HG03066 (cell line): ENCODE measurements at regions not wholly inside any gene's neighbourhood (a gene's known extent, or its start where the extent isn't known, plus 50 kb on each side); places are given as distances from the start of the nearest gene placed in this dataset.
"Not testable (repeated sequence)": the region's sequence is repeated elsewhere in the genome, so short reads cannot be mapped to it uniquely, and the experiment has no call there.

Source experiments
- ATAC-seq: cut with Tn5 transposase; IDR thresholded peaks from one replicate; pipeline ENCODE4 v1.9.1; 2021; ENCODE audit warnings: low read depth; ENCODE audit not compliant: unreplicated experiment

DNA sequence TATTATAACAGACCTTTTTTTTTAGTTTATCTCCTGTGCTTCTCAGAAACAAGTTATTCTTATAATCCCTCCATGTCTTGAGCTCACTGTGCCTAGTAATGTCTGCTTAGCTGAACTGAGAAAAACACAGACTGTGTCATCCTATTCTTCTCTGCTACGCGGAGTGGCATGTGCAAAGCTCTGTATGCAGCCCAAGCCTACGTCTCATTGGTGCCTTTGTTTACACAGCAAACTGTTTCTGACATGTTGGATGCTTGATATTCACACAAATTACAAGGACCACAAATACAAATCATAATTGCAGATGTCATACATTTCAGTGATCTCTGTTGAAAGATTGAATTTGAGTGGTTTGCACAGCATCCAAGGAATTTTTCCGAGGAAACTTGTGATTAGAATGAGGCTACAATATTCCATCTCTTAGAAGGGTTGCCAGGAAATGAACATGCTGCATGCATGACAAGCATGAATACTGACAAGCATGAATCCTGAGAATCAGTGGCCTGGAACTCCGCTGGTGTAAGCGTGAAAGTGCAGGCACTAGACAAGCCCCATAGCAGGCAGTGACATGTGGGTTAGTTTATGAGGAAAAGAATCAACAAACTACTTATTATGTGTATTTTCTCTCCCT, 128.4 kb upstream of the SGK1 start:
- no peak for ATAC-seq

- ATAC-seq = no peak
These were observed 125.1 kb upstream of the SGK1 start for GRCh38 chr6:134443009-134443408.

DNA sequence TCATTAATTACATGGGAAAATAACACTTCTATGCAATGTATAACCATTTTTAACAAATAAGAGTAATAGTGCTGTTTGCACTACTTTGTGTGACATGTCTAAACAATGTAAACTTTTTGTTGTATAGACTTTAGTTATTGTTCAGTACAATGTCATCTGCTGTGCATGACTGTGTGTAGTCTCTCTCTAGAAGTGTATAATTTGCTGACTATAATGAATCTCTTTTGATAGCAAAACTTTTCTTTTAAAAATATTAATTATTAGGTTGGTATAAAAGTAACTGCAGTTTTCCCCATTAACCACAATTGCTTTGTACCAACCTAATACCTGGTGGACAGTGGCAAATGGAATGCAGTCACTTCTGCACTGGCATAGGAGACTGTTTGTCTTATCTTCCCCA, 124.2 kb upstream of the SGK1 start:
- no peak for ATAC-seq

DNA sequence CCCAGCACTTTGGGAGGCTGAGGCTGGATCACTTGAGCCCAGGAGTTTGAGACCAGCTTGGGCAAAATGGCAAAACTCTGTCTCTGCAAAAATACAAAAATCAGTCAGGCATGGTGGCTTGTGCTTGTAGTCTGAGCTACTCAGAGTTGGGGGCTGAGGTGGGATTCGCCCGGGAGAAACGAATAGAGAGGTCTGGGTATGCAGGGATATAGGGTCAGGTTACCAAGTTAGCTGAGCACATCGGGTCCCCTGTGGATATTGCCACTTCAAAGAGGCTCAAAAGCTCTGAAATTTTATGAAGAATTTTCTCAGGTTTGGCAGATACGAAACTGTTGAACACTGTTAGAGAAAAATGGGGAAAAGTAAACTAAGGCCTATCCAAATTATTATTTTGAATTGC, 120.9 kb upstream of the SGK1 start:
- ATAC-seq = no peak

DNA sequence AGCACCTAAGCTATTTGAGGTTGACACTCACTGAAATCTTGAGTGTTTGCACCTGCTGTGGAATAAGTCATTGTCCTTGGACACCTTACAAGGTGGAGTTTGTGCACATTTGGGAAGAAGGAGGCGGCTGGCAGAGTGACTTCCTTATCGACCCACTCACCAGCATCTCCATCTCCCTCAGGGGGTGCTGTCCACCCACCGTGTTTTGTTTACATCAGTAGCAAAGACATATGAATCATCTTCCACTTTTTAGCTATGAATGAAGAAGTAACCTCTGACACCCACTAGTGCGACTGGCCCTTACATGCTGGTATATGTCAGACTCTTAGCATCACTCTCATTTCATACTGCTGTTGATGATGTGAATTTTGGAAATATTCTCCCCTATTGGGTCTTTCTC, 119.5 kb upstream of the SGK1 start:
- ATAC-seq = no peak

DNA sequence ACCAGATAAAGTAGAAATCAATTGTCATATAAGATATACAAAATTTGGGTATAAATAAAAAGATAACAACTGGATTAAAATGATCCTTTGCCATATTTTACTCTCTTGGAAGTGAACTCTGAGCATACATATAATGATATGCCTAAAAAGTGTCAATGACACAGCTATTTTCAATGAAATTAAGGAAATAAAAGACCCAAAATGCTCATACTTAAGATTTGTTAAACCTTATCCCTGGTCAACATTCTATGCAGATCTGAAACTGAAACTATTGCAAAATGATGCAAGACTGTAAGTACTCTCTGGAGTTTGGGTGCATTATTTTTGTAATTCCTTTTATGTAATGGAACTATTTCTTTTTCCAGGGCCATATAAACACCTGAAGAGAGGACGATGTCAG, 119.0 kb upstream of the SGK1 start:
- no peak for ATAC-seq

- peak; percentile 84 for ATAC-seq
These were observed 118.4 kb upstream of the SGK1 start for GRCh38 chr6:134436281-134436815.

DNA sequence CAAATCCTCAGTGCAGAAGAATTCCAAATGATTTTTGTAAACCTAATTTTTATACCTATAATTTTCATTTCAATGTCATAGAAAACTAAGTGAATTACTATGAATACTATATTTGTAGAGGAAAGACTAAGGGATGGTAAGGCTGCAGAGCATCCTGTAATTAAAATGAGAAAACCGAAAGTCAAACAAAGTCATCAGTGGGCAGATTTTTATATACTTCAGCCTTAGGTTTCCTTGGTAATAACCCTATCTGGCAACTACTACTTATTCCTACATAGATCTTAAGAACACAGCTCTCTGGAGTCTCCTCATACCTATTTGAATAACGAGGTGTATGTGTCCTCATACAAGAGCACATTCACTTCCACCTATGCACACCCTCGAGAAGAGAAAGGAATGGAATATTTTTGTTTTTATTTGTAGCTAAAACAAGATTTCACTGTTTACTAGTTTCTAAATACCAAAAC, 117.9 kb upstream of the SGK1 start:
- ATAC-seq = peak; percentile 12

- no peak for ATAC-seq
These were observed 116.4 kb upstream of the SGK1 start for GRCh38 chr6:134434019-134434942.

- no peak for ATAC-seq
These were observed 114.1 kb upstream of the SGK1 start for GRCh38 chr6:134432036-134432435.

- no peak for ATAC-seq
These were observed 113.5 kb upstream of the SGK1 start for GRCh38 chr6:134431421-134431859.

GRCh38 chr6:134429861-134430380, 112.0 kb upstream of the SGK1 start:
- ATAC-seq = no peak

DNA sequence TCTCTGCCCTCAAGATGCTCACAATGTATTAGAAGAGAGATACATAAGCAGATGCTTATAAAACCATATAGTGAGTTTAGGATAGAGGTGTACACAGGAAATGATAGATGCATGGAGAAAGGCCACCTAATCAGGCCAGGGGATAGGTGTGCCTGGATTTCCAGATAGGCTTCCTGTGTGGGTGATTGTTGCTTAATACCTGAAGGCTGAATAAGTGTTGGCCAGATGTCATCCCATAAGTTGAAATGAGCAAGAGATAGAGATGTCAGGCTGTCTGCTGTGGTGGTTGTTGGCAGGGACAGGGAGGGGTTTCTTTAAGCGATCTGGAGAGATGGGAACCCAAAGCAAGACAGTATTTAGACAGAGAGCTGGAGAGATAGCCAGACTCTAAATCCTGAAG, 109.8 kb upstream of the SGK1 start:
- no peak for ATAC-seq

GRCh38 chr6:134426623-134427022, 108.7 kb upstream of the SGK1 start:
- no peak for ATAC-seq

DNA sequence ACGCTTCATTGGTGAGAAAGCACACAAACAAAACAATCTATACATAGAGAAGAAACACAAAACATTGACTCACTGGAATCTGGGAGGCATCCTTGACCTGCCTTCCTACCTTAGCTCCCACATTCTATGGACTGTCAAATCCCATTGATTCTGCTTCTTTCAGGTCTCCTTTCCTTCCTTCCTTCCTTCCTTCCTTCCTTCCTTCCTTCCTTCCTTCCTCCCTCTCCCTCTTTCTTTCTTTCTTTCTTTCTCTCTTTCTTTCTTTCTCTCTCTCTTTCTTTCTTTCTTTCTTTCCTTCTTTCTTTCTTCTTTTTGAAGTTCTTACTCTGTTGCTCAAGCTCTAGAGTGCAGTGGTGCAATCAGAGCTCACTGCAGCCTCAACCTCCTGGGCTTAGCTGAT, 108.0 kb upstream of the SGK1 start:
- ATAC-seq = not testable (repeated sequence)

DNA sequence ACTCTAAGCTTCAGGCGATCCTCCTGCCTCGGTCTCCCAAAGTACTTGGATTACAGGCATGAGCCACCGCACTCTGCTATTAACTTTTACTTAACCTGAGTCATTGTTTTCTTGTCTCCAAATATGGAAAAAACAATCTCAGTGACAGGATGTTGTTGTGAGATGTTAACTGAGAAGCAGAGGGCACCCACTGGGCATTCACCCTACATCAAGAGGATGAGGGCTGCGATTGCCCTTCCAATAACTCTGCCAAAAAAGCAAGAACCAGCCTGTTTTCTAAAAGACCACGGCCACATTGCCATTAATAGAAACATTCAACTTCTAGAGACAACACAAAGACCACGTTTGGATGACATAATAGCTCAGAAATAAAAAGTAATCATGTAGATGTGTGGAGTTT, 107.6 kb upstream of the SGK1 start:
- ATAC-seq = no peak

- ATAC-seq = no peak
These were observed 106.9 kb upstream of the SGK1 start for GRCh38 chr6:134424798-134425170.

DNA sequence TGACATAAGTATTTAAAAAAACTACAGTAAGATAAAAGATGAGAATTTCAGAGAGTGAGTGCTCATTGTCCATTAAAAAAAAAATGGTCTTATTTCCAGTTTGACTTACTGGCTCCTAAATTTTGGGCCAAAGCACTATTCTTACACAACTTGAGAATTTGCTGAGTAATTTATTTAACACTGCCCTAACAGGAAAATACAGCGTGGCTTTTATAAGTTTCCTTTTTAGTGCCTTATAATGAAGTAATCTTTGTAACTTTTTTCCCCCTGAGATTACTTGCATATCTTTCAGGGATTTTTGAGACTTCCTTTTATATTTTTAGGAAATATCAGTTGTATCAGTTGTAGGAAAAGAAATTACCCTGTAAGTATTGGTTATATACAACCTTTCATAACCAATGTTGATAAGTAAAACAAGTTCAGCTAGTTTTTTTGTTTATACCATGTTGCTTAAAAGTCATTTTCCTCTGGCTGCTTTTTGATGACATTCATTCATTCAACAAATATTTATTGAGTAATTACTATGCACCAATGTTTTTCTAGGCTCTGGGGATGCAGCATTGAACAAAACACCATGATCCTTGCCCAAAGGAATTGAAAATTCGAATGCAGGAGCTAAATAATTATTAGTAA, 106.4 kb upstream of the SGK1 start:
- no peak for ATAC-seq

- ATAC-seq = no peak
These were observed 104.7 kb upstream of the SGK1 start for GRCh38 chr6:134422426-134423231.

- no peak for ATAC-seq
These were observed 103.6 kb upstream of the SGK1 start for GRCh38 chr6:134421501-134421900.
